Suppressor macrophage treated with lipopolysaccharide for 1 hour (primary cell): ENCODE measurements at regions not wholly inside any gene's neighbourhood (a gene's known extent, or its start where the extent isn't known, plus 50 kb on each side); places are given as distances from the start of the nearest gene placed in this dataset.

Experiments
- DNase-seq, 3 donors: peaks; one replicate each; pipeline ENCODE4 v3.0.0-alpha.2; 2020 to 2022

DNA sequence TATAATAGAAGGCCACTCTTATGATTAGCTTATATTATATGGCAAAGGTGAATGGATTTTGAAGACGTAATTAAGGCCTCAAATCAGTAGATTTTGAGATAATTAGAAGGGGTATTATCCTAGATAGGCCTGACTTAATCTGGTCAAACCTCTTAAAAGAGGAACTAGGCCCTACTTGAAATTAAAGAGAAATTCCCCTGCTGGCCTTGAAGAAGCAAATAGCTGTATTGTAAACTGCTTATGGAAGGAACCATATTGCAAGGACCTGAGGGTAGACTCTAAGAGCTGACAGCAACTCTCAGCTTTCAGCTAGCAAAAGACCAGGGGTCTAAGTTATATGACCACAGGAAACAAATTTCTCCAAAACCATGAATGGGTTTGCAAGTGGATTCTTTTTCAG, 219.0 kb upstream of the ONECUT1 start:
- DNase-seq: no peak

- no peak for DNase-seq
Observed at GRCh38 chr15:53000409-53000808, 210.3 kb upstream of the ONECUT1 start.

DNA sequence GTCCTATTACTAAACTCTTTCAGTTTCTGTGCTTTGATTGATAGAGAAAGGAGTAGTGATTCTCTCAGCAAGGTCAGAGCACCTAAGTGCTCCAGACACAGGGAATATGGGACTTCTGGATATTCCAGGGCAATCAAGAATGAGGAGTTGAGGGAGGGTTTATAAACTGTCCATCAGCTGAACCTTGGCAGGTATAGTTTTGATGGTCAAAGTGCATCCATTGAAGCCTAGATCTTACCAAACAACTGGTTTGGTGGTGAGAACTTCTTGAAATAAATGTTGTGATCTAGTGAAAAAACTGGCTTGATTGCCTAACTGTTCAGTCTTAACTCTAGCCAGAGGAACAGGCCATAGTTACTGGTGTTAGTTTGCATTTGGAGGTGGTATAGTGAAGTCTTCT, 207.0 kb upstream of the ONECUT1 start:
- no peak for DNase-seq

GRCh38 chr15:52994290-52994689, 204.2 kb upstream of the ONECUT1 start:
- no peak for DNase-seq

GRCh38 chr15:52984507-52984906, 194.4 kb upstream of the ONECUT1 start:
- DNase-seq: no peak

GRCh38 chr15:52980446-52980845, 190.3 kb upstream of the ONECUT1 start:
- DNase-seq: no peak

GRCh38 chr15:52976516-52977075, 186.5 kb upstream of the ONECUT1 start:
- no peak for DNase-seq

DNA sequence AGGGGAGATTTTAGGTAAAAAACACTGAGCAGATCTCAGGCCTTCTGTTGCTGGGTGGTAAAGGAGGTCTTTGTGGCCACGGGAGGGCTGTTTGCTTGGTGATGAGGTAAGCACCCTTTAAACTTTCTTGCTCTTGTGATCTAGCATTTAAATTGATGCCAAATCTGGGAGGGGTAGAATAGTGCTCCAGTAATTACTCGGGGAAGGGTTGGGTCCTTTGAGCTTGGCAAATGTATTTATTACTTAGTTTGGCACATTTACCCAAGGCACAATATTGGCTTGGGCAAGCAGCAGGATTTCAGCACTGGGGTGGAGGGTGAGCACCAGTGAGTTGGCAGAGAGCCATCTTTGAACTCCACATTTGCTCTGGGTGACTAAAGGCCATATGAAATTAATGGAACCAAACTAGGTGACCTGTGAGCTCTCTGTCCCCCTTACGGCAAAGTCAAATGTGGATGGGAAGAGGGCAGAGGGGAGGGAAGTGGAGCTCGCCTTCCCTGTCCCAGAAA, 185.9 kb upstream of the ONECUT1 start:
- DNase-seq: no peak

DNA sequence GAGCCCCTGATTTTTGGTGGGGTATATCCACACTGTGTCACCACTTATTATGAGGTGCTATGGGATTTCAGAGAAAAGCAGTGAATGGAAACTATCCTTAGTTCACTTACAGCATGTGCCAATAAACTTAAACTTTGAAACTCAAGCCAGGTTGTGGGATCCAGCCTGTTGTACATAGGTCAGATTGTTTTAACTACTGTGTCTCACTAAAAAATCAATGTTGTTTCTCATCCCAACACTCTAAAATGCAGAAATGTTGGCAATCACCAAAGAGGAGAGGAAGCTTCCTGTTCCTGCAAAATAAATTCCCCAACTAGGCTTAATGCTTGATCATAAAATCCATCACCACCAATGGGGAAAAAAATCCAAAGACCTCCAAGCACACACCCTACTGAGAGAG, 173.7 kb upstream of the ONECUT1 start:
- DNase-seq: no peak

DNA sequence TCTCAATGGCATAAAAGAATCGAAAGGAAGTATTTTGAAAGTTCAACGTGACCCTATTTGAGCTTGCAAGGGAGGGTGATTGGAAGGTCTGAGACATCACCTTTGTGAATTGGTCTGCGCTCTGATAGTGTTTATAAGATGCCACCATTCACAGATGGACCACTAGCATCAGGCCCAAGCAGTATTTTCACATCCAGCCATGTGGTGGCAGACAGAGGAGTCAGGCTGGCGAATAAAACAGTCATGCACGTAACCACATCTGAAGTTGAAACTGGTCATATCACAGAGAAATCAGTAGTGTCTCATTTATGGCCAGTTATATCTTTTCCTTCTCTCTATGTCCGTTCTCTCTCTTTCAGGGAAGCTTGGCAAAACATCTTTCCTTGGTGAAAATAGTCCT, 170.1 kb upstream of the ONECUT1 start:
- no peak for DNase-seq

- no peak for DNase-seq
Observed at GRCh38 chr15:52943746-52944145, 153.6 kb upstream of the ONECUT1 start.

GRCh38 chr15:52936489-52936888, 146.4 kb upstream of the ONECUT1 start:
- DNase-seq: no peak

DNA sequence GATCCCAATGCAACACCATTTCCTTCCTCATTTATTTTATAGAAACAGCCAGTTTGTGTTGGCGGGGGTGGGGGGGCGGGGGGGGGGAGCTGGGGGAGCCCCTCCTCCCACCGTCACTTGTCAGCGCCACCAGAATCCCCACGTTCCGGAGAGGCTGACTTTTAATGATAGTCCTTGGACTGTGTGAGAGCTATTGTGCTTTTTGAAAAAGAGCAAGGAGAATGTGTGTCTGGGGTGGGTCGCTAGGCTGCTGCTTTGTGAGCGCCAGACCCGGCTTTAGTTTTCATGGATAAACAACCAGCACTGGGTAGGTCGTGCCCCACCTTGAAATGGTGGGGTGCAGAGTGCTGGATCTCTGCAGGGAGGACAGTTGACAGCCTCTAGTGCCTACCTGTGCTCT, 135.0 kb upstream of the ONECUT1 start:
- DNase-seq: peak in 1 of 3 donors; percentile 4

GRCh38 chr15:52924630-52925029, 134.5 kb upstream of the ONECUT1 start:
- no peak for DNase-seq

DNA sequence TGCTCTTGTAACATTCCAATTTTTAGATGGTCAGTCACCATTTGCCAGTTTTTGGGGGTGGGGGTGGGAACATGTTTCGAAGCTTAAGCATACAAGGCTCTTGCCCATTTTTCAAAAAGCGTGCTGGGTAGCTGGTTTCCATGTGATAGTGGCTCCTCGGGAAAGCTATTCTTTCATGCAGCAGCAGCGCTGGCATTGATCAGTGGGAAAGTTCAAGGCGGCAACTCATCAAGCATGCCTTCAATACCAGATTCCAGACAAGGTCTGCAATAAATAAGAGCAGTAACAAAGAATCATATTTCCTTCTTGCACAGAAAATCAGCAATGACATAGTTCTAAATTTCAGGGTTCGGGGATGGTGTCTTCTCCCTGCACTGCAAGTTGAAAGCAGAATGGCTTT, 133.5 kb upstream of the ONECUT1 start:
- DNase-seq: no peak

GRCh38 chr15:52922871-52923270, 132.7 kb upstream of the ONECUT1 start:
- DNase-seq: no peak

DNA sequence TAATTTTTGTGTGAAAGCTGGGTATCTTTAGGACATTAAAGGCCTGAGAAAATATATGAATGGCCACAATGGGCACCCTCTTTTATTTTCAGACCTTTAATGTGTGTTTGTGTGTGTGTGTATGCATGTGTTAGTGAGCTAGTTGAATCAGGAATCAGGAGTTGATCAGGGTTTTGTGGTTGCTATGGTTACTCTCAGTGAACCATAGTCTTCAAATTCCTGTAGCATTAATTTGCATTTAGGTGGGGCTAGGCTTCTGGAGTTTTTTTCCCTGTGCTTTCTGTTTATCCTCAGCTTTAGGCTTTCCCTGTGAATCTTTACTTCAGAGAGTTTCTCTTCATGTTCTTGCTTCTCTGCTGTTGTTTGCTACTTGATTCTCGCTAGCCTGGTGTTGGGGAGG, 122.0 kb upstream of the ONECUT1 start:
- DNase-seq: no peak

- no peak for DNase-seq
Observed at GRCh38 chr15:52893338-52893737, 103.2 kb upstream of the ONECUT1 start.

DNA sequence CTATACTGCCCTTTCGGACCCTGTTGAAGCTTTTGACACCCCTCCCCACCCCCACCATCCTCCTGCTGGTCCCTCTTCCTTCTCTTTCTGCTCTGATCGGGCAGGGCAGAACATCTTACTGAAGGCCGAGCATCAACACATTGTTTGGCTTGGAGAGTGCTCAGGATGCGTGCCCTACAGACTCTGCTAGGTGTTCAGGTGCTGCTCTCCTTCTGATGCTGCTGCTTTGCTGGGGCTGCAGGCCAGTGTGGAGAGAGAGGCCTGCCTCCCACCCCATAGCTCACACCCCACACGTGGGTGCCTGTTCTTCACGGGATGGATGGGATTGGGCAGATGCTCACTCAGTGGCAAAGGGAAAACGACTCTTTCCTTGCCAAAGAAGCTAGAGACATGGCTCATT, 89.8 kb upstream of the ONECUT1 start:
- no peak for DNase-seq

DNA sequence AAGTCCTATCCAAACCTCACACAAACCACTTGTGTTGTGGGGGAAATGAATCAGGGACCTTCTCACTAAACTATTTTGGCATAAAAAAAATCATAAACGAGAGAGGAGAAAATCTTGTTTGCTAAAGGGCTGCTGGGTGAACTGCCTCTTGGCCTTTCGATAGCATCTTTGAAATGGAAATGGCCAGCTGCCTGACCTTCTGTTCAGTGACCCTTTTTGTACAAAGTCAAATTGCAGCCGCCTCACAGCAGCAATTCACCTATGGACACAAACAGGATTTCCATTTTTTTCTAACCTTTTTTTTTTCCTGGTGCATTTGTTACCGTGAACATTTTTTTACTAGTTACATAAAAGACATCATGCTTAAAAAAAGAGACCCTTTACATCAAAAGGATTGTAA, 89.0 kb upstream of the ONECUT1 start:
- DNase-seq: no peak

DNA sequence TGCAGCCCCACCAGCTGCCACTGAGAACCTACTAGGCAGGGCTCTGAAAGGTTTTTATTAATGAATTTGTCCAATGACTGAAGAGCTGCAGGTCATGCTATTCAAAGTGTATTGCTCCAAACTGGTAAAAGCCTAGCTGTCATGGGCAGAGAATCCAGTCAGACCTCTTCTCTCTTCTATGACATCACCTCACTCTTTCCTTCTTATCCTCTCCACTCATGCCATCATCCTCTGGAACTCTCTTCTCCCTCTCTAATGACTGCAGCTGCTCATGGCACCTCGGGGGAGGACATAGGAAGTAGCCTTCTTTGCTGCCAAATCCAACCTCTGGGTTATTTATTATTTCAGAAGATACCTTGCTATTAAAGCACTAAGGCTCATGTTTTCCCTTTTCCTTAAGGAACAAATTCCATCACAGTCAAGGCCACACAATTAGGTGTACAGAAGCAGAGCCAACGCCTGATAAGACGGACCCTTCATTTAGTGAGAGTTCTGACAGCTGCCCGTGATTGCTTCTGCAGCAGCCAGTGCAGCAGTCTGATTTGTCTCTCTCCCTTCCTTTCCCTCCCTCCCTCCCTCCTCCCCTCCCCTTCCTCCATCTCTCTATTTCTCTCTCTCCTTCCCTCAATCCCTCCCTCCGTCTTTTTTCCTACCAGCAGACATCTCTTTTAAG, 87.0 kb upstream of the ONECUT1 start:
- no peak for DNase-seq

DNA sequence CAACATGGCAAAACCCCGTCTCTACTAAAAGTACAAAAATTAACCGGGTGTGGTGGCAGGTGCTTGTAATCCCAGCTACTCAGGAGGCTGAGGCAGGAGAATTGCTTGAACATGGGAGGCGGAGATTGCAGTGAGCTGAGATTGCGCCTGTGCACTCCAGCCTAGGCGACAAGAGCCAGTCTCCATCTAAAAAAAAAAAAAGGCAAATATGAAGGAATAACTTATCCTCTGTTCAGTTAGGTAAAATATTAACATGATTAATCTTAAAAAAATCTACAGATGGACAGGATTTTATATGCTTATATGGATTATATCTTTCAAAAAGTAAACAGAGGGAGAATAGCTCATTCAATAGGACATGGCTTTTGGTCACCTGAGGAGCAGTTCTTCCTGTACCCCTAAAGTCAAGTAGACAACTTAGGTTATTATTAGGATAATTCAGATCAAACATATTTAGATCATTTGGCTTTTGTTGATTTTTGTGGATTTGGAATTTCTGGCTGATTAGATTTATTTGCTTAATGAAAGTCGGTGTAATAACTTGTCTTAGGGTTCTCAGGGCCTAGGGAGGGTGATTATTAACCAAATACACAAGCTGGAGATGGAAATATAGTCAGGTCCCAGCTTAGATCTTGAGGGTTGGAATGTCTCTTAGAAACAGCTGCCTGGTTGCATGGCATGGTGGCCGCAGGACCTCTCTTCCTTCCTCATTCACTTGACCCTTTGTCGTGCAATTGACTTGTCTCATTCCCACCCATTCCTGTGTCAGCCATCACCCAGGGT, 82.1 kb upstream of the ONECUT1 start:
- no peak for DNase-seq

DNA sequence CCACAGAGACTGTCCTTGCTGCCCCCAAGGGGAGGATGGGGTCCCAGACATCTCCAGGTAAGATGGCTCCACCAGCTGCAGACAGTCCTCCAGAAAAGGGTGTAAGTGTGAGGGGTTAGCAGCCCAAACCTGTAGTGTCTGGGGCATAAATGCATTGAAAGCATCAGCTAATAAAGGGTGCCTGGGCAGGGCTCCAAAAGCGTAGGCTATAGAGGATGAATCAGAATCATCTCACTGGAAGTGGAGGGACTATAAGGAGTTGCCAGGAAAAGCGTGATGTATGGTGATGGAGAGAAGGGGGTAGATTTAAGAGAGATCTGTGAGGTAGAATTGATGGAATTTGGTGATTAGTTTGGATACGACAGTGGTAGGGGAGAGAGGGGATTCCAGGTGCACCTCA, 79.9 kb upstream of the ONECUT1 start:
- DNase-seq: no peak

DNA sequence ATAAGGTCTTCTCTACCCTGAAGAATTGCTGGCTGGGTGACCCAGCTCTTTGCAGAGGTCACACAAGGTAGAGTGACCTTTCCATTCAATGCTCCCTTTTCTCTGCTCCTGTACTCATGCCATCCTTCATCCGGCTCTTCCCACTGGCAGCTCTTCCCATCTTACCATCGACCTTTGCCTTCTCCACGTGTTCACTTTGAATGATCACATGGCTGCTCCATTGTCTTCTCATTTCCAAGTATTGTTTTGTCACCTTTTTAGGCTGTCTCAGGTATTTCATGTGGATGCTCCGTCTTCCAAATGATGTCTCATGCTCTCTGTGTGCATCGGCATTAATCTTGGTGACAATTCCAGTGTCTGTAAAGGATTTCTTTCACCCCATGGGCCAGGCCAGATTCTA, 76.6 kb upstream of the ONECUT1 start:
- no peak for DNase-seq
